Esophagus squamous epithelium (tissue), 4 donors: ENCODE measurements at regions not wholly inside any gene's neighbourhood (a gene's known extent, or its start where the extent isn't known, plus 50 kb on each side); places are given as distances from the start of the nearest gene placed in this dataset.

ENCODE experiments used
- POLR2A ChIP-seq, 4 donors: fragments of 450-650 bp; IDR thresholded peaks; one replicate each; pipeline ENCODE4 v1.6.1; 2017; ENCODE audit warnings: antibody characterized with exemption in 4 of 4, mild to moderate bottlenecking in 4 of 4, moderate library complexity in 3 of 4
- TF ChIP-seq, protein P1 (sequence below), 6 experiments: fragments of 450-650 bp in 4 of 6; fragments of 200-600 bp in 2 of 6; sonication (generic) in 2 of 6; IDR thresholded peaks; one replicate each; pipeline ENCODE4 v1.5.1; 2016 to 2019; ENCODE audit warnings: antibody characterized with exemption in 6 of 6, mild to moderate bottlenecking in 4 of 6, moderate library complexity in 4 of 6

GRCh38 chr1:5519366-5520135, 472.7 kb downstream of the NPHP4 start:
- TF ChIP-seq POLR2A (IDR thresholded peaks at IDR 0.05), result no peak
- TF ChIP-seq, protein P1, sequence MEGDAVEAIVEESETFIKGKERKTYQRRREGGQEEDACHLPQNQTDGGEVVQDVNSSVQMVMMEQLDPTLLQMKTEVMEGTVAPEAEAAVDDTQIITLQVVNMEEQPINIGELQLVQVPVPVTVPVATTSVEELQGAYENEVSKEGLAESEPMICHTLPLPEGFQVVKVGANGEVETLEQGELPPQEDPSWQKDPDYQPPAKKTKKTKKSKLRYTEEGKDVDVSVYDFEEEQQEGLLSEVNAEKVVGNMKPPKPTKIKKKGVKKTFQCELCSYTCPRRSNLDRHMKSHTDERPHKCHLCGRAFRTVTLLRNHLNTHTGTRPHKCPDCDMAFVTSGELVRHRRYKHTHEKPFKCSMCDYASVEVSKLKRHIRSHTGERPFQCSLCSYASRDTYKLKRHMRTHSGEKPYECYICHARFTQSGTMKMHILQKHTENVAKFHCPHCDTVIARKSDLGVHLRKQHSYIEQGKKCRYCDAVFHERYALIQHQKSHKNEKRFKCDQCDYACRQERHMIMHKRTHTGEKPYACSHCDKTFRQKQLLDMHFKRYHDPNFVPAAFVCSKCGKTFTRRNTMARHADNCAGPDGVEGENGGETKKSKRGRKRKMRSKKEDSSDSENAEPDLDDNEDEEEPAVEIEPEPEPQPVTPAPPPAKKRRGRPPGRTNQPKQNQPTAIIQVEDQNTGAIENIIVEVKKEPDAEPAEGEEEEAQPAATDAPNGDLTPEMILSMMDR (IDR thresholded peaks at IDR 0.05), result no peak
